OCI-LY7 (cell line): ENCODE measurements at regions not wholly inside any gene's neighbourhood (a gene's known extent, or its start where the extent isn't known, plus 50 kb on each side); places are given as distances from the start of the nearest gene placed in this dataset.

Experiments
- BruUV-seq: library from RNA; stranded (reverse); fragments of 400-500 nt; replicated peaks from 2 replicates; lab custom pipeline; 2021; lab: Mats Ljungman, UMichigan
- CTCF ChIA-PET: fragments of 300-600 bp; sonication (Branson Sonifier 250); formaldehyde crosslinking; loops from one replicate; lab custom pipeline; 2022; ENCODE audit warnings: antibody characterized with exemption; ENCODE audit not compliant: unreplicated experiment; lab: Charles Lee
- POLR2A ChIA-PET: fragments of 300-600 bp; sonication (Branson Sonifier 250); formaldehyde crosslinking; loops from one replicate; lab custom pipeline; 2022; ENCODE audit warnings: antibody characterized with exemption; lab: Charles Lee
- DNase-seq: peaks from one replicate; pipeline ENCODE4 v3.0.0-alpha.2; 2015; ENCODE audit warnings: low spot score
- H2AFZ ChIP-seq: fragments of 200-600 bp; sonication (generic), shearing (Covaris generic); 2 replicates; pipeline ENCODE4 v1.6.1; 2014; ENCODE audit warnings: mild to moderate bottlenecking, antibody characterized with exemption, low read length, moderate library complexity
- H3K27ac ChIP-seq: fragments of 200-600 bp; sonication (generic); 2 replicates; pipeline ENCODE4 v1.5.1; 2014; ENCODE audit warnings: mixed run types, low read depth, mild to moderate bottlenecking, moderate library complexity, low read length, inconsistent platforms; ENCODE audit not compliant: poor library complexity, severe bottlenecking
- H3K36me3 ChIP-seq: fragments of 200-600 bp; sonication (generic); 2 replicates; pipeline ENCODE4 v1.6.1; 2014; ENCODE audit warnings: mild to moderate bottlenecking, antibody characterized with exemption, low read length, moderate library complexity, mixed read lengths; ENCODE audit not compliant: insufficient read depth
- H3K4me1 ChIP-seq: fragments of 200-600 bp; sonication (generic); 2 replicates; pipeline ENCODE4 v1.5.1; 2014; ENCODE audit warnings: mild to moderate bottlenecking, low read length; ENCODE audit not compliant: insufficient read depth, poor library complexity, severe bottlenecking
- H3K4me2 ChIP-seq: fragments of 200-600 bp; sonication (generic); 2 replicates; pipeline ENCODE4 v1.6.1; 2014; ENCODE audit warnings: mild to moderate bottlenecking, low read length
- H3K4me3 ChIP-seq: fragments of 200-600 bp; sonication (generic); 2 replicates; pipeline ENCODE4 v1.5.1; 2014; ENCODE audit warnings: mild to moderate bottlenecking, low read depth, low read length; ENCODE audit not compliant: poor library complexity, severe bottlenecking
- H3K79me2 ChIP-seq: fragments of 200-600 bp; sonication (generic); 2 replicates; pipeline ENCODE4 v1.6.1; 2016; ENCODE audit warnings: low read depth, mild to moderate bottlenecking, low read length, moderate library complexity, mixed read lengths; ENCODE audit not compliant: insufficient read depth
- H3K9me2 ChIP-seq: fragments of 200-600 bp; sonication (generic); 2 replicates; pipeline ENCODE4 v1.6.1; 2016; ENCODE audit warnings: mild to moderate bottlenecking, low read length, mixed read lengths; ENCODE audit not compliant: insufficient read depth
- H3K9me3 ChIP-seq: fragments of 200-600 bp; sonication (generic); 2 replicates; pipeline ENCODE4 v1.6.1; 2014; ENCODE audit warnings: mild to moderate bottlenecking, mixed run types, low read length, mixed read lengths
- H4K20me1 ChIP-seq: fragments of 200-600 bp; sonication (generic); 2 replicates; pipeline ENCODE4 v1.6.1; 2014; ENCODE audit warnings: mild to moderate bottlenecking, antibody characterized with exemption, low read length, moderate library complexity, mixed read lengths; ENCODE audit not compliant: insufficient read depth
- CTCF ChIP-seq: fragments of 200-600 bp; sonication (generic); conservative IDR thresholded peaks from 2 replicates; pipeline ENCODE4 v1.5.1; 2014; ENCODE audit warnings: mild to moderate bottlenecking, antibody characterized with exemption, low read length, moderate library complexity, mixed read lengths
- EZH2phosphoT487 ChIP-seq: fragments of 200-600 bp; sonication (generic); IDR thresholded peaks from 2 replicates; pipeline ENCODE4 v1.6.1; 2018; ENCODE audit warnings: low read depth, borderline replicate concordance, mild to moderate bottlenecking, mixed run types, antibody characterized with exemption, low read length, moderate library complexity, mixed read lengths
- intact Hi-C: fragments of 100-400 bp; cut with micrococcal nuclease; formaldehyde crosslinking; loops from one replicate; pipeline ENCODE4 v1.10.0; 2022; ENCODE audit not compliant: unreplicated experiment

- Histone ChIP-seq H3K4me3 (no peak overlapping the region), H3K4me2 (no peak overlapping the region), H3K36me3 (no peaks in the 10 kb centered on the region), H3K79me2 (no peaks in the 10 kb centered on the region), H3K27ac (no peak overlapping the region), H3K9me2 (no peaks in the 10 kb centered on the region), H3K9me3 (0 out of 2 replicates have a peak, but pooled peaks cover 1% of the 10 kb centered on the region), H4K20me1 (no peaks in the 10 kb centered on the region), H2AFZ (no peak overlapping the region), H3K4me1 (no peaks in the 10 kb centered on the region)
- CTCF ChIA-PET, result no interaction called here
- no TSS peak for BruUV-seq
- intact Hi-C loops, result no loop called here
- POLR2A ChIA-PET, result no interaction called here
- no peak for DNase-seq
- TF ChIP-seq CTCF (no peak), EZH2phosphoT487 (no peak)
Observed at GRCh38 chr2:58481670-58482069, 240.5 kb upstream of the FANCL start.

DNA sequence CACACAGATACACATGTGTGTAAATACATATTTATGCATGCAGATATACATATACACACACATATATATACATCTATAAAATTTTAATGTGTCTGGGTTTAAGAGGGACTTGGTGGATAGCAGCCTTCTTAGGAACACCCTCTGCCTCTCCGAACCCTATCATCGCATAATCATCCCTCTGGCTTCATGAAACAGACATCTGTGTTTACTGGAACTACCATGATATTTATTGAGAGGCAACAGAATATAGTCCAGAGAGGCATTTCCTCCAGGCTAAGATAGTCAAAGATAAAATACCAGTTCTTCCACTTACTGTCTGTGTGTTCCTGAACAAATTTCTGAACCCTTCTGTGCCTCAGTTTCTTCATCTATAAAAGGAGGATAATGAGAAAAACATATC, 239.0 kb upstream of the FANCL start:
- intact Hi-C loops, result no loop called here
- H3K9me3 ChIP-seq, result no peaks in the 10 kb centered on the region
- no peaks in the 10 kb centered on the region for H3K4me1 ChIP-seq
- ChIA-PET POLR2A (no interaction called here), CTCF (no interaction called here)
- no peaks in the 10 kb centered on the region for H3K9me2 ChIP-seq
- no peaks in the 10 kb centered on the region for H4K20me1 ChIP-seq
- TF ChIP-seq EZH2phosphoT487, result no peak
- no peak for TF ChIP-seq CTCF
- no peak overlapping the region for H3K27ac ChIP-seq
- H3K36me3 ChIP-seq, result no peaks in the 10 kb centered on the region
- BruUV-seq, result no TSS peak
- H3K4me2 ChIP-seq, result no peak overlapping the region
- no peaks in the 10 kb centered on the region for H3K79me2 ChIP-seq
- H2AFZ ChIP-seq, result no peak overlapping the region
- DNase-seq, result no peak
- H3K4me3 ChIP-seq, result no peak overlapping the region

DNA sequence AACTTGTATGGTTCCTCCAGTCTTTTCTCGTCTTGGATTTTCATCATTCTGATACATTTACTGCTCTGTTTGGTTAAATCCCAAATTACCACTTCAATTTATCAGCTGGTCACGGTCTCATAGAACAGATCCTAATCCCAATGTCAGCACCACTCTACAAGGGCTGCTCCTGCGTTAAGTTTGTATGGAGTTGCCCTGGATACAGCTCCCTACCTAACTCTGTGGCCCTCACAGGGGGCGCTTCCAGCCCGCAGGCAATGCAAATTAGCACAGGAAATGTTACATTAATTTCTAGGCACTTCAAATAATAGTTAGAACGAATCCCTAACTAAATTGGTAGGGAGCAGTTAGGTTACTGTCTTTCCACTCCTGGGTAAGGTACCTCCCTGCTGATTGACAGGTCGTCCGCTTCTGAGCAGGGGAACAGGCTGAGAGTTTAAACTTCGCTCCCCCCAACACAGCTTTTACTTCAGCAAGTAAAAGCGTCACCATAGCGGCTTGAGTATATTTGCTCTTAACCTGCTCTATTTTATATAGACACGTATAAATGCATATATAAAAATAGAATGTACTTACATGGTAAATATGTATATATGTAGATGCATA, 238.5 kb upstream of the FANCL start:
- Histone ChIP-seq H3K9me3 (no peaks in the 10 kb centered on the region), H2AFZ (no peak overlapping the region), H3K4me2 (no peak overlapping the region), H3K9me2 (no peaks in the 10 kb centered on the region), H3K36me3 (no peaks in the 10 kb centered on the region), H3K79me2 (no peaks in the 10 kb centered on the region), H3K27ac (no peak overlapping the region), H3K4me3 (no peak overlapping the region), H4K20me1 (no peaks in the 10 kb centered on the region), H3K4me1 (no peaks in the 10 kb centered on the region)
- TF ChIP-seq EZH2phosphoT487 (no peak), CTCF (no peak)
- no peak for DNase-seq
- ChIA-PET POLR2A (no interaction called here), CTCF (no interaction called here)
- no TSS peak for BruUV-seq
- intact Hi-C loops, result no loop called here
